GM12878 (cell line): ENCODE measurements at regions not wholly inside any gene's neighbourhood (a gene's known extent, or its start where the extent isn't known, plus 50 kb on each side); places are given as distances from the start of the nearest gene placed in this dataset.
"Not testable (repeated sequence)": the region's sequence is repeated elsewhere in the genome, so short reads cannot be mapped to it uniquely, and the experiment has no call there.

Experiments used
- BCL11A ChIP-seq: IDR thresholded peaks from 2 replicates; pipeline ENCODE4 v1.6.1; 2011; ENCODE audit warnings: low read depth, low read length
- ESRRA ChIP-seq: IDR thresholded peaks from 2 replicates; pipeline ENCODE4 v1.6.1; 2012; ENCODE audit warnings: mild to moderate bottlenecking, low read length, improper control_type of control experiment
- EZH2 ChIP-seq: IDR thresholded peaks from 2 replicates; pipeline ENCODE4 v1.6.1; 2012; ENCODE audit warnings: low read depth, mild to moderate bottlenecking, control low read depth, inconsistent platforms, low read length, borderline replicate concordance; ENCODE audit not compliant: control insufficient read depth
- FOS ChIP-seq: IDR thresholded peaks from 3 replicates; pipeline ENCODE4 v1.6.1; 2011; ENCODE audit warnings: borderline replicate concordance; ENCODE audit not compliant: insufficient read length; ENCODE audit errors: extremely low read depth
- IKZF1 ChIP-seq: fragments of 450-650 bp; conservative IDR thresholded peaks from 2 replicates; pipeline ENCODE4 v1.6.1; 2017; ENCODE audit warnings: antibody characterized with exemption, mild to moderate bottlenecking
- MYC ChIP-seq: IDR thresholded peaks from 2 replicates; pipeline ENCODE4 v1.6.1; 2011; ENCODE audit warnings: mild to moderate bottlenecking, low read length, moderate library complexity, inconsistent platforms; ENCODE audit not compliant: insufficient read depth, insufficient replicate concordance, insufficient read length, severe bottlenecking
- NBN ChIP-seq: fragments of 450-650 bp; IDR thresholded peaks from 2 replicates; pipeline ENCODE4 v1.6.1; 2016
- POLR2A ChIP-seq: IDR thresholded peaks from 2 replicates; pipeline ENCODE4 v1.6.1; 2011; ENCODE audit warnings: low read depth, mild to moderate bottlenecking, low read length
- RB1 ChIP-seq: fragments of 450-650 bp; formaldehyde crosslinking; IDR thresholded peaks from 2 replicates; pipeline ENCODE4 v1.6.1; 2017; ENCODE audit warnings: mild to moderate bottlenecking, borderline replicate concordance
- SP1 ChIP-seq: IDR thresholded peaks from one replicate; pipeline ENCODE4 v1.6.1; 2011; ENCODE audit warnings: low read depth, low read length
- SUZ12 ChIP-seq: fragments of 200-600 bp; sonication (generic); IDR thresholded peaks from one replicate; pipeline ENCODE4 v1.6.1; 2018; ENCODE audit warnings: antibody characterized with exemption, mild to moderate bottlenecking; ENCODE audit not compliant: unreplicated experiment
- TF ChIP-seq, protein P1 (sequence below), 3 experiments: IDR thresholded peaks in 2 of 3; conservative IDR thresholded peaks in 1 of 3; 2 replicates each; pipeline ENCODE4 v1.5.1; 2011; ENCODE audit warnings: low read depth in 3 of 3, low read length in 3 of 3, mild to moderate bottlenecking in 3 of 3, control low read depth in 2 of 3, moderate library complexity in 2 of 3, inconsistent platforms in 1 of 3, mixed read lengths in 1 of 3; ENCODE audit not compliant: control insufficient read depth in 2 of 3, insufficient read depth in 1 of 3; ENCODE audit errors: extremely low read depth in 1 of 3
- TF ChIP-seq, protein P2 (sequence below): fragments of 450-650 bp; IDR thresholded peaks from 2 replicates; pipeline ENCODE4 v1.6.1; 2014; ENCODE audit warnings: mild to moderate bottlenecking
- TF ChIP-seq, protein P3 (sequence below): IDR thresholded peaks from 2 replicates; pipeline ENCODE4 v1.6.1; 2012; ENCODE audit warnings: low read depth, low read length, improper control_type of control experiment

GRCh38 chr5:100011160-100011559 is 524.0 kb upstream of the FAM174A start:
- TF ChIP-seq, protein P1, sequence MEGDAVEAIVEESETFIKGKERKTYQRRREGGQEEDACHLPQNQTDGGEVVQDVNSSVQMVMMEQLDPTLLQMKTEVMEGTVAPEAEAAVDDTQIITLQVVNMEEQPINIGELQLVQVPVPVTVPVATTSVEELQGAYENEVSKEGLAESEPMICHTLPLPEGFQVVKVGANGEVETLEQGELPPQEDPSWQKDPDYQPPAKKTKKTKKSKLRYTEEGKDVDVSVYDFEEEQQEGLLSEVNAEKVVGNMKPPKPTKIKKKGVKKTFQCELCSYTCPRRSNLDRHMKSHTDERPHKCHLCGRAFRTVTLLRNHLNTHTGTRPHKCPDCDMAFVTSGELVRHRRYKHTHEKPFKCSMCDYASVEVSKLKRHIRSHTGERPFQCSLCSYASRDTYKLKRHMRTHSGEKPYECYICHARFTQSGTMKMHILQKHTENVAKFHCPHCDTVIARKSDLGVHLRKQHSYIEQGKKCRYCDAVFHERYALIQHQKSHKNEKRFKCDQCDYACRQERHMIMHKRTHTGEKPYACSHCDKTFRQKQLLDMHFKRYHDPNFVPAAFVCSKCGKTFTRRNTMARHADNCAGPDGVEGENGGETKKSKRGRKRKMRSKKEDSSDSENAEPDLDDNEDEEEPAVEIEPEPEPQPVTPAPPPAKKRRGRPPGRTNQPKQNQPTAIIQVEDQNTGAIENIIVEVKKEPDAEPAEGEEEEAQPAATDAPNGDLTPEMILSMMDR (IDR thresholded peaks at IDR 0.05 in 2 of 3, conservative IDR thresholded peaks at IDR 0.05 in 1 of 3; ENCODE audit: control insufficient read depth in 2 of 3, extremely low read depth in 1 of 3, insufficient read depth in 1 of 3, low read depth in 3 of 3, low read length in 3 of 3): not testable (repeated sequence)
- not testable (repeated sequence) for TF ChIP-seq EZH2, POLR2A, SUZ12, BCL11A, IKZF1, NBN, FOS, ESRRA, MYC, RB1, SP1
- TF ChIP-seq, protein P2, sequence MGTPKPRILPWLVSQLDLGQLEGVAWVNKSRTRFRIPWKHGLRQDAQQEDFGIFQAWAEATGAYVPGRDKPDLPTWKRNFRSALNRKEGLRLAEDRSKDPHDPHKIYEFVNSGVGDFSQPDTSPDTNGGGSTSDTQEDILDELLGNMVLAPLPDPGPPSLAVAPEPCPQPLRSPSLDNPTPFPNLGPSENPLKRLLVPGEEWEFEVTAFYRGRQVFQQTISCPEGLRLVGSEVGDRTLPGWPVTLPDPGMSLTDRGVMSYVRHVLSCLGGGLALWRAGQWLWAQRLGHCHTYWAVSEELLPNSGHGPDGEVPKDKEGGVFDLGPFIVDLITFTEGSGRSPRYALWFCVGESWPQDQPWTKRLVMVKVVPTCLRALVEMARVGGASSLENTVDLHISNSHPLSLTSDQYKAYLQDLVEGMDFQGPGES: not testable (repeated sequence)
- TF ChIP-seq, protein P3, sequence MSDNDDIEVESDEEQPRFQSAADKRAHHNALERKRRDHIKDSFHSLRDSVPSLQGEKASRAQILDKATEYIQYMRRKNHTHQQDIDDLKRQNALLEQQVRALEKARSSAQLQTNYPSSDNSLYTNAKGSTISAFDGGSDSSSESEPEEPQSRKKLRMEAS: not testable (repeated sequence)
